Heart right ventricle (tissue), 16 donors: ENCODE measurements at regions not wholly inside any gene's neighbourhood (a gene's known extent, or its start where the extent isn't known, plus 50 kb on each side); places are given as distances from the start of the nearest gene placed in this dataset.

Experiments used
- ATAC-seq, 8 donors: fragments of 200-7000 bp; cut with Tn5 transposase; one replicate each; pipeline ENCODE4 v1.9.1; 2020; ENCODE audit warnings: mild to moderate bottlenecking in 8 of 8, moderate library complexity in 8 of 8, moderate number of reproducible peaks in 1 of 8
- DNase-seq, 2 donors: peaks; one replicate each; pipeline ENCODE4 v3.0.0-alpha.2; 2020
- H3K27ac ChIP-seq, 10 donors: fragments of 200-600 bp; sonication (generic) in 2 of 10; one replicate each; pipeline versions ENCODE4 v1.5.0 to v1.8.0; 2020 to 2022; ENCODE audit warnings: mild to moderate bottlenecking in 3 of 10
- H3K27me3 ChIP-seq, 7 donors: fragments of 200-600 bp; one replicate each; pipeline ENCODE4 v1.8.0; 2021 to 2022; ENCODE audit warnings: mild to moderate bottlenecking in 2 of 7
- H3K36me3 ChIP-seq, 9 donors: fragments of 200-600 bp; sonication (generic) in 1 of 9; one replicate each; pipeline versions ENCODE4 v1.5.0 to v1.8.0; 2020 to 2022; ENCODE audit warnings: mild to moderate bottlenecking in 2 of 9
- H3K4me1 ChIP-seq, 9 donors: fragments of 200-600 bp; sonication (generic) in 1 of 9; one replicate each; pipeline versions ENCODE4 v1.5.0 to v1.8.0; 2020 to 2022; ENCODE audit warnings: mild to moderate bottlenecking in 4 of 9
- H3K4me3 ChIP-seq, 10 donors: fragments of 200-600 bp; sonication (generic) in 2 of 10; one replicate each; pipeline versions ENCODE4 v1.5.0 to v1.8.0; 2020 to 2022; ENCODE audit warnings: mild to moderate bottlenecking in 7 of 10, moderate library complexity in 2 of 10
- H3K9me3 ChIP-seq, 11 donors: fragments of 200-600 bp in 10 of 11; sonication (generic) in 2 of 11; one replicate each; pipeline versions ENCODE4 v1.5.0 to v1.8.0; 2013 to 2022; ENCODE audit warnings: mild to moderate bottlenecking in 2 of 11, control low read depth in 1 of 11, moderate library complexity in 1 of 11
- WGBS, 2 donors: extraction: QIAGEN DNeasy Blood & Tissue Kit; methylation state at CpG; one replicate each; pipeline ENCODE4 v1.1.7; 2013; ENCODE audit warnings: inconsistent platforms in 1 of 2; 5-methylcytosine and 5-hydroxymethylcytosine counted together
- intact Hi-C, 10 donors: fragments of 100-400 bp; cut with DNase I; formaldehyde crosslinking; loops; one replicate each; pipeline versions ENCODE4 v1.11.1 to v1.14.2; 2022
- TF ChIP-seq, protein P1 (sequence below), 9 donors: fragments of 200-600 bp; sonication (generic) in 2 of 9; IDR thresholded peaks; one replicate each; pipeline versions ENCODE4 v1.5.0 to v1.8.0; 2021 to 2022; ENCODE audit warnings: antibody characterized with exemption in 9 of 9, mild to moderate bottlenecking in 5 of 9, moderate library complexity in 1 of 9
- donor health status: Arrhythmogenic right ventricular cardiomyopathy.
- donor health status: ischemic (EF 13 %, LVEDD 7.1; RV severe dilation, severe dysfunction).
- donor health status: healthy with polysubstance abuse.
- donor health status: DM: no; HTN: yes; CAD: no.
- donor health status: DM: no; HTN: no; CAD: no.
- donor health status: ischemic (EF 25% LVEDD 6.9; RV normal size, moderate dysfunction).
- donor health status: ischemic (EF 25% LVEDD 5.7; RV mildly dilated, moderate dysfunction).
- donor health status: healthy.
- donor health status: DM: yes; HTN: yes; CAD: no.
- donor health status: Ischemic cardiomyopathy.
- donor health status: ischemic (EF 35%, LVEDD 5.7; RV mildly dilated, moderate dysfunction).
- donor health status: nonischemic (EF 11% LVEDD 7.7; RV severe dilation, severe dysfunction).
- donor health status: DM: yes; HTN: yes; CAD: no.
- donor health status: PGD.
- donor health status: ischemic (EF 29% LVEDD 5.4; RV normal size, mild dysfunction).
- donor health status: nonischemic (EF 23%, LVEDD 6.1; RV moderate dilation, normal function).

DNA sequence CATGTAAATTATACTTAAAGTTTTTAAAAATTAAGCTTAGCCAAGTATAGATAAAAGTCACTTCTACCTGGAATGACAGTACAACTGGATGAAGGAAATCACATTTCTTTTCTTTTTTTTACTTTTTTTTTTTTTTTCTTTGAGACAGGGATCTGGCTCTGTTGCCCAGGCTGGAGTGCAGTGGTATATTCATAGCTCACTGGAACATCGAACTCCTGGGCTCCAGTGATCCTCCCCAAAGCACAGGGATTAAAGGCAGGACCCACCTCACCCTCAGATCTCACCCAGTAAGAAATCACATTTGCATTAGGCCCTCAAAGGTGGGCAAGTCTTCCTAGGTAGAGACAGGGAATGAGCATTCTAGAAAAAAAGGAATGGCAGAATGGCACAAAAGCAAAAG, 69.5 kb upstream of the C1GALT1 start:
- TF ChIP-seq, protein P1, sequence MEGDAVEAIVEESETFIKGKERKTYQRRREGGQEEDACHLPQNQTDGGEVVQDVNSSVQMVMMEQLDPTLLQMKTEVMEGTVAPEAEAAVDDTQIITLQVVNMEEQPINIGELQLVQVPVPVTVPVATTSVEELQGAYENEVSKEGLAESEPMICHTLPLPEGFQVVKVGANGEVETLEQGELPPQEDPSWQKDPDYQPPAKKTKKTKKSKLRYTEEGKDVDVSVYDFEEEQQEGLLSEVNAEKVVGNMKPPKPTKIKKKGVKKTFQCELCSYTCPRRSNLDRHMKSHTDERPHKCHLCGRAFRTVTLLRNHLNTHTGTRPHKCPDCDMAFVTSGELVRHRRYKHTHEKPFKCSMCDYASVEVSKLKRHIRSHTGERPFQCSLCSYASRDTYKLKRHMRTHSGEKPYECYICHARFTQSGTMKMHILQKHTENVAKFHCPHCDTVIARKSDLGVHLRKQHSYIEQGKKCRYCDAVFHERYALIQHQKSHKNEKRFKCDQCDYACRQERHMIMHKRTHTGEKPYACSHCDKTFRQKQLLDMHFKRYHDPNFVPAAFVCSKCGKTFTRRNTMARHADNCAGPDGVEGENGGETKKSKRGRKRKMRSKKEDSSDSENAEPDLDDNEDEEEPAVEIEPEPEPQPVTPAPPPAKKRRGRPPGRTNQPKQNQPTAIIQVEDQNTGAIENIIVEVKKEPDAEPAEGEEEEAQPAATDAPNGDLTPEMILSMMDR (IDR thresholded peaks at IDR 0.05): no peak
- H3K4me3 ChIP-seq: no peak overlapping the region
- no peaks in the 10 kb centered on the region for H3K36me3 ChIP-seq
- DNase-seq (no peak), ATAC-seq (no peak)
- 87 to 90% methylated on average over 1 of the region's 1 CpG for WGBS, 2 donors
- no peaks in the 10 kb centered on the region for H3K4me1 ChIP-seq
- H3K27me3 ChIP-seq: no peaks in the 10 kb centered on the region
- H3K9me3 ChIP-seq: peaks cover 0 to 15% (median 9%) of the 10 kb centered on the region in 11 donors
- no peak overlapping the region for H3K27ac ChIP-seq
- intact Hi-C loops: no loop called here

DNA sequence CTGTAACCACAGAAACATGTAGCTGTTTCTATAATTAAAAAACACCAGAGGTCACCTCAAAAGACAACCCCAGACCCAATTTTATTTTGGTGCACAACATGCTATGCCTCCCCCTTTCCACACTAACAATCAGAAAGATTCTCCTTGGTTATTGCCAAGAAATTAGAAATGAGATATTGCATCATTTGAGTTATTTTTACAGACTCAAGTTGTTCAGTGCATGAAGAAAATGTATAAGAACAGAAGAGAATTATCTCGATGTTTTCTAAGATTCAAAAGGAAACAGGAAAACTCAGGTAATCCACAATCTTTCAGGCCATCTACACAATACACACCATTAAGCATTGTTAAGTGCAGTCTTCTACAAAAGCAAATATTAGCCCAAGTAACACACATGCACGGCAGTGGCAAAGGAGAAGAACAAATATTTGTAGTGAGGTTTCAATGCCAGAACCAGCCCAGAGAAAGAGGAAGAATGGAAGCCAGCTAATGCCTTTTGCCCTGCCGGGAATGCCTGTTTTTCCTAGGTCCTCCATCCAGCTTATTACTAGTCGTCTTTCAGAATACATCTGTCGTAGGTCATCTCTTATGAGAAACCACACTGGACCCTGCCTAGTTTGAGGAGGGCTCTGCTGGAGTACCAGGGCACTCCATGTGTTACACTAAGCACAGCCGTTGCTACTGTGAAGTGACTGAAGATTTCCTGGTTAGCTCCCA, 67.6 kb upstream of the C1GALT1 start:
- TF ChIP-seq, protein P1 (IDR thresholded peaks at IDR 0.05): no peak
- no peaks in the 10 kb centered on the region for H3K36me3 ChIP-seq
- DNase-seq (no peak), ATAC-seq (no peak)
- H3K4me1 ChIP-seq: no peaks in the 10 kb centered on the region
- 78 to 79% methylated on average over 6 of the region's 6 CpGs for WGBS, 2 donors
- no peak overlapping the region for H3K4me3 ChIP-seq
- no peak overlapping the region for H3K27ac ChIP-seq
- H3K27me3 ChIP-seq: no peaks in the 10 kb centered on the region
- peaks cover 0 to under 1% (median 0%) of the 10 kb centered on the region in 11 donors for H3K9me3 ChIP-seq
- intact Hi-C loops: no loop called here

DNA sequence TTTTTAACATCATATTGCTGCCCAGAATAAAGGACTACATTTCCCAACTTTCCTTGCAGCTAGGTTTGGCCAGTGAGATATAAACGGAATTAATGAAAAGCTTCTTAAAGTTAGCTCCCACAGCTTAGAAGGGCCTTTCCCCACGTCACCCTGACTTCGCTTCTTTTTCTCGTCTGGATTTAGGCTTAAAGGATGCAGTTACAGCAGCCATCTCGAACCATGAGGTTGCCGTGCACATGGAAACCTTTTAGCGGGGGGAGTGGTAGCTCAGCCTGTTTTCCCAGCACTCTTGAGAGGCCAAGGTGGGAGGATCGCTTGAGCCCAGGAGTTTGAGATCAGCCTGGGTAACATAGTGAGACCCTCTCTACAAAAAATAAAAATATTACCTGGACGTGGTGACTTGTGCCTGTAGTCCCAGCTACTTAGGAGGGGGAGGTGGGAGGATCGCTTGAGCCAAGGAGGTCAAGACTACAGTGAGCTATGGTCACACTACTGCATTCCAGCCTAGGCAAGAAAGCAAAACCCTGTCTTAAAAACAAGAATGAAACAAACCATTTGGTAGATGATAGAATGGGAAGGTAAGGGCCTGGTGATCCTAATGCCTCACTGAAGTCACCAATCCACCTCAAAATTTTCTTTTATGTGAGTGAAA, 64.3 kb upstream of the C1GALT1 start:
- intact Hi-C loops: no loop called here
- peaks cover 0 to 17% (median under 1%) of the 10 kb centered on the region in 9 donors for H3K4me1 ChIP-seq
- DNase-seq (no peak), ATAC-seq (no peak)
- 85 to 89% methylated on average over 10 of the region's 10 CpGs for WGBS, 2 donors
- no peaks in the 10 kb centered on the region for H3K9me3 ChIP-seq
- H3K36me3 ChIP-seq: no peaks in the 10 kb centered on the region
- H3K27ac ChIP-seq: no peak overlapping the region
- no peak overlapping the region for H3K4me3 ChIP-seq
- H3K27me3 ChIP-seq: no peaks in the 10 kb centered on the region
- TF ChIP-seq, protein P1 (IDR thresholded peaks at IDR 0.05): no peak

DNA sequence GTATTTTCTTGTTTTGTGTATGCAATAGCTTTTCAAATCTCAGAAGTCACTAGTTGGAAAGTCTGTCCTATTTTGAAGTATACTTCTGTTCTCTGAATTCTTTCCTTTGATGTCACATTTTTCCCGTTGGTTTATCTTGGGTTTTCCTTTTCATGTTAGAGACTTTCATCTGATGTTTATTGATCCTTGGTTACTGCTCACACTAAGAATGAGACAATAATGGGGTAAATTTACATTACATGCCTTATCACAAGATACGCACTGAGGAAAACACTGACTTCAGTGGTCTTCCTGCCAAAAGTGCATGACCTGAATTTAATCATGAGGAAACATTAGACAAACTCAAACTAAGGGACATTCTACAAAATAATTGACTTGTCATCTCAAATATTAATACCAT, 63.5 kb upstream of the C1GALT1 start:
- intact Hi-C loops: no loop called here
- Histone ChIP-seq H3K4me3 (no peak overlapping the region), H3K36me3 (no peaks in the 10 kb centered on the region), H3K27me3 (no peaks in the 10 kb centered on the region), H3K4me1 (peaks cover 0 to 24% (median 3%) of the 10 kb centered on the region in 9 donors), H3K9me3 (no peaks in the 10 kb centered on the region), H3K27ac (no peak overlapping the region)
- ATAC-seq (no peak), DNase-seq (no peak)
- TF ChIP-seq, protein P1 (IDR thresholded peaks at IDR 0.05): no peak
- 51 to 57% methylated on average over 2 of the region's 2 CpGs for WGBS, 2 donors
